Neural progenitor cell (in vitro differentiated cells): ENCODE measurements at regions not wholly inside any gene's neighbourhood (a gene's known extent, or its start where the extent isn't known, plus 50 kb on each side); places are given as distances from the start of the nearest gene placed in this dataset.

Experiments
- EZH2 ChIP-seq: fragments of 200-600 bp; sonication (generic); IDR thresholded peaks from 2 replicates; pipeline ENCODE4 v1.6.1; 2017; ENCODE audit warnings: antibody characterized with exemption, mild to moderate bottlenecking, moderate library complexity
- EZH2phosphoT487 ChIP-seq: fragments of 200-600 bp; sonication (generic); IDR thresholded peaks from 2 replicates; pipeline ENCODE4 v1.6.1; 2017; ENCODE audit warnings: antibody characterized with exemption
- TF ChIP-seq, protein P1 (sequence below): fragments of 200-600 bp; sonication (generic); IDR thresholded peaks from 2 replicates; pipeline ENCODE4 v1.5.1; 2017; ENCODE audit warnings: antibody characterized with exemption, mild to moderate bottlenecking

DNA sequence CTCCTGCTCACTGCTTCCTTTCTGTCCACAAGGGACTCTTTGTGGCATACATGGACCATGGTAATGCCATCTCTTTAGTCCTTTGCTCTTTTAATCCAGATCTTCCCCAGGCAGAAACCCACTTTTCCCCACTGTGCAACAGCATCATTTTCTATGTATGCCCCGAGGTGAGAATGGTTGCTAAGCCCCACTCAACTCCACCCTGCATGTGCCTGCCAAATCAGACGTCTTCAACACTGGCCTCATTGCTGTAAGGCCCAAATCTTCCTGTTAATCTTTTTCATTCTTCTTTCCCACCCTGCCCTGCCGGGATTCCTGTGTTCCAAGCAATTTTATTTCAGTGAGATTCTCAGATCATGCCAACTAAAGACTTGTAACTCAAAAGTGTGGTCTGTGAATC is 328.4 kb downstream of the PAX3 start:
- TF ChIP-seq, protein P1, sequence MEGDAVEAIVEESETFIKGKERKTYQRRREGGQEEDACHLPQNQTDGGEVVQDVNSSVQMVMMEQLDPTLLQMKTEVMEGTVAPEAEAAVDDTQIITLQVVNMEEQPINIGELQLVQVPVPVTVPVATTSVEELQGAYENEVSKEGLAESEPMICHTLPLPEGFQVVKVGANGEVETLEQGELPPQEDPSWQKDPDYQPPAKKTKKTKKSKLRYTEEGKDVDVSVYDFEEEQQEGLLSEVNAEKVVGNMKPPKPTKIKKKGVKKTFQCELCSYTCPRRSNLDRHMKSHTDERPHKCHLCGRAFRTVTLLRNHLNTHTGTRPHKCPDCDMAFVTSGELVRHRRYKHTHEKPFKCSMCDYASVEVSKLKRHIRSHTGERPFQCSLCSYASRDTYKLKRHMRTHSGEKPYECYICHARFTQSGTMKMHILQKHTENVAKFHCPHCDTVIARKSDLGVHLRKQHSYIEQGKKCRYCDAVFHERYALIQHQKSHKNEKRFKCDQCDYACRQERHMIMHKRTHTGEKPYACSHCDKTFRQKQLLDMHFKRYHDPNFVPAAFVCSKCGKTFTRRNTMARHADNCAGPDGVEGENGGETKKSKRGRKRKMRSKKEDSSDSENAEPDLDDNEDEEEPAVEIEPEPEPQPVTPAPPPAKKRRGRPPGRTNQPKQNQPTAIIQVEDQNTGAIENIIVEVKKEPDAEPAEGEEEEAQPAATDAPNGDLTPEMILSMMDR: no peak
- no peak for TF ChIP-seq EZH2
- TF ChIP-seq EZH2phosphoT487: no peak
